Nephron progenitor cell (in vitro differentiated cells): ENCODE measurements at regions not wholly inside any gene's neighbourhood (a gene's known extent, or its start where the extent isn't known, plus 50 kb on each side); places are given as distances from the start of the nearest gene placed in this dataset.

Experiments used
- DNase-seq: peaks from one replicate; pipeline ENCODE4 v3.0.0; 2021
- H3K27ac Mint-ChIP-seq: 2 replicates; pipeline ENCODE4 v1.8.0; 2021; ENCODE audit warnings: mild to moderate bottlenecking, moderate library complexity, mixed read lengths
- H3K27me3 Mint-ChIP-seq: 2 replicates; pipeline ENCODE4 v1.8.0; 2021; ENCODE audit warnings: mild to moderate bottlenecking, low read depth, mixed read lengths; ENCODE audit not compliant: poor library complexity
- H3K36me3 Mint-ChIP-seq: 2 replicates; pipeline ENCODE4 v1.8.0; 2021; ENCODE audit warnings: low read depth, mixed read lengths
- H3K4me1 Mint-ChIP-seq: 2 replicates; pipeline ENCODE4 v1.8.0; 2021; ENCODE audit warnings: mixed read lengths
- H3K4me3 Mint-ChIP-seq: 2 replicates; pipeline ENCODE4 v1.8.0; 2021; ENCODE audit warnings: mild to moderate bottlenecking, moderate library complexity, mixed read lengths
- H3K9me3 Mint-ChIP-seq: 2 replicates; pipeline ENCODE4 v1.8.0; 2021; ENCODE audit warnings: mild to moderate bottlenecking, moderate library complexity, mixed read lengths
- TF ChIP-seq, protein P1 (sequence below): fragments of 200-600 bp; sonication (generic); IDR thresholded peaks from 2 replicates; pipeline ENCODE4 v1.5.0; 2021; ENCODE audit warnings: antibody characterized with exemption

DNA sequence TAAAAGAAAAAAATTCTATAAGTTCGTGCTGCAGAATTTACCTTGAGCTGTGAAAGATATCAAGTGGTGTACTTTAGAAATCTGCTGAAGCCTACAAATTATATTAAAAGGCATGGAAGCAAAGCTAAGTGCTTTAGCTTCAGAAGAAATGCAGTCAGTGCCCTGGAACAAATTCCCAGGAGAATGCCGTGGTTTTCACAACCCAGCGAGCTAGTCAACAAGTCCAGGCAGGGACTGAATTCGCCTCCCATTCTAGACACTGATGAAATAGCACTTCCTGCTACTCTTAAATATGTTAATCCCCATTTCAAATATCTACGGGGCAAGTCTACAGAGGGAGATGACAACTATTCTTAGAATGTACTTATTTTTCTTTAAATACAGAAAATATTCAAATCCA, 326.4 kb upstream of the IGF1R start:
- H3K9me3 Mint-ChIP-seq: peaks cover 50% of the 10 kb centered on the region
- H3K4me3 Mint-ChIP-seq: no peak overlapping the region
- DNase-seq: peak; percentile 22

DNA sequence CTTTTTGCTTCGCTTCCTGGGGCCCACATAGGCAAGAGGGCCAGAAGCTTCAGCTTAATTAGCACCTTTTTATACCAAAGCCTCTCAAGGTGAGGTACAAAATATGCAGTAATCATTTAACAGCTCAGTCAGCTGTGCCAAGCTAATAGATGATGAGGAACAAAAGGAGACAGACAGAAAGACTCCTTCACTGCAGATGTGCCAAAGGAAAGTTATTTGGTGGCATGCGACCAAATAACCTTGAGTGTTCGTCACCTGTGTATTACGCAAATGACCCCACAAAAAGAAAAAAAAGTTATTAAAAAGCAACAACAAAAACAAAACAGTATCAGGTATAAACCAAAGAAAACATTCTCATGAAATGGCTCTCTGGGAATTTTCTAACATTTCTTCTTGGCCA, 325.8 kb upstream of the IGF1R start:
- Mint-ChIP-seq H3K27me3 (peaks cover 7% of the 10 kb centered on the region), H3K36me3 (peaks cover 7% of the 10 kb centered on the region), H3K4me3 (no peak overlapping the region), H3K27ac (no peak overlapping the region), H3K9me3 (peaks cover 51% of the 10 kb centered on the region), H3K4me1 (peaks cover 29% of the 10 kb centered on the region)
- TF ChIP-seq, protein P1, sequence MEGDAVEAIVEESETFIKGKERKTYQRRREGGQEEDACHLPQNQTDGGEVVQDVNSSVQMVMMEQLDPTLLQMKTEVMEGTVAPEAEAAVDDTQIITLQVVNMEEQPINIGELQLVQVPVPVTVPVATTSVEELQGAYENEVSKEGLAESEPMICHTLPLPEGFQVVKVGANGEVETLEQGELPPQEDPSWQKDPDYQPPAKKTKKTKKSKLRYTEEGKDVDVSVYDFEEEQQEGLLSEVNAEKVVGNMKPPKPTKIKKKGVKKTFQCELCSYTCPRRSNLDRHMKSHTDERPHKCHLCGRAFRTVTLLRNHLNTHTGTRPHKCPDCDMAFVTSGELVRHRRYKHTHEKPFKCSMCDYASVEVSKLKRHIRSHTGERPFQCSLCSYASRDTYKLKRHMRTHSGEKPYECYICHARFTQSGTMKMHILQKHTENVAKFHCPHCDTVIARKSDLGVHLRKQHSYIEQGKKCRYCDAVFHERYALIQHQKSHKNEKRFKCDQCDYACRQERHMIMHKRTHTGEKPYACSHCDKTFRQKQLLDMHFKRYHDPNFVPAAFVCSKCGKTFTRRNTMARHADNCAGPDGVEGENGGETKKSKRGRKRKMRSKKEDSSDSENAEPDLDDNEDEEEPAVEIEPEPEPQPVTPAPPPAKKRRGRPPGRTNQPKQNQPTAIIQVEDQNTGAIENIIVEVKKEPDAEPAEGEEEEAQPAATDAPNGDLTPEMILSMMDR: no peak
- DNase-seq: no peak

More for the DNA sequence above, 326.4 kb upstream of the IGF1R start:
- peaks cover 29% of the 10 kb centered on the region for H3K4me1 Mint-ChIP-seq
- peaks cover 4% of the 10 kb centered on the region for H3K27me3 Mint-ChIP-seq
- TF ChIP-seq, protein P1: no peak
- H3K27ac Mint-ChIP-seq: peak overlapping the region; percentile 85
- peaks cover 7% of the 10 kb centered on the region for H3K36me3 Mint-ChIP-seq

DNA sequence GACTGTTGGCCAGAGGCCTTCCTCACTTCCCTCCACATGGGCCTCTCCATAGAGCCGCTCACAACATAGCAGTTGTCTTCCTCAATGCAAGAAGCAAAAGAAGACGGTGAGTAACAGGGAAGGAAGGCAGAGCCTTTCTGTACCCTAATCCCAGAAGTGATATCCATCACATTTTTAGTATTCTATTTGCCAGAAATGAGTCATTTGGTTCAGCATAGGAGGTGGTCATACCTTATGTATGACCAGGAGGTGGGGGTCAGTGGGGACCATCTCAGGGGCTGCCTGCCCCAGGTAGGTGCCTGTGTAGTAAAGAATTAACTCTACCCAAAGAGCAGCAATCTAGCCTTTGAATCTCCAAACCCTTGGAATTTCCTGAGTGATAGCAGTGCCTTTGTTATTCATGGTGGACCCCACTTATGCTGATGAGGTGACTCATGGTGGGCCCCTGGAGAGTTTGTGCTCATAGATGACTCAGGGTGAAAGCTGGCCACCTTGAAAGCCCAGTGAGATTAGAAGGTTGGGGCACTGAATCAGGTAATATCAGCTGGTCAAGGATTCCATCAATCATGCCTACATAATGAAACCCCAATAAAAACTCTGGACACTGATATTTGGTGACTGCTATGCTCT, 323.9 kb upstream of the IGF1R start:
- H3K27me3 Mint-ChIP-seq: peaks cover 3% of the 10 kb centered on the region
- H3K9me3 Mint-ChIP-seq: peaks cover 37% of the 10 kb centered on the region
- no peak overlapping the region for H3K4me3 Mint-ChIP-seq
- DNase-seq: no peak
- H3K27ac Mint-ChIP-seq: no peak overlapping the region
- H3K36me3 Mint-ChIP-seq: no peaks in the 10 kb centered on the region
- H3K4me1 Mint-ChIP-seq: peaks cover 29% of the 10 kb centered on the region
- TF ChIP-seq, protein P1: no peak

DNA sequence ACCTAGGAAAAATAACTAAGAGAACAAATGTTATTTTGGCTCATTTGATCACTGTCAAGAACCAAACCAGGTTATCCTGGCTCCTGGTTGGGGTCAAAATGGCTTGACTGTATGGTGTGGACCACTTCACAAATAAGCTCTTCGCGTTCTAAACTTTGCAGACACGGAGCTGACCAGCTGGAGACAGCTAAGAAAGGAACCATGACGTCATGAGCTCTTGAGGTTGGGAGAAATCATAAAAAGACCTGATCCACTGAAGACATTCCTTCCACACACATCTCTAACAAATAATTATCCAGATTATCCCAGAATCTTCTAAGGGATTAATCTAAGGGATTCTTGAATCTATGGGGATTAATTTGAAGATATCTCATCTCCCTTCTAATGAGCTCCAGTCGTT, 321.5 kb upstream of the IGF1R start:
- Mint-ChIP-seq H3K4me3 (no peak overlapping the region), H3K36me3 (no peaks in the 10 kb centered on the region), H3K27ac (no peak overlapping the region), H3K4me1 (peaks cover 26% of the 10 kb centered on the region), H3K9me3 (peaks cover 31% of the 10 kb centered on the region), H3K27me3 (peaks cover 3% of the 10 kb centered on the region)
- DNase-seq: no peak
- TF ChIP-seq, protein P1: no peak

DNA sequence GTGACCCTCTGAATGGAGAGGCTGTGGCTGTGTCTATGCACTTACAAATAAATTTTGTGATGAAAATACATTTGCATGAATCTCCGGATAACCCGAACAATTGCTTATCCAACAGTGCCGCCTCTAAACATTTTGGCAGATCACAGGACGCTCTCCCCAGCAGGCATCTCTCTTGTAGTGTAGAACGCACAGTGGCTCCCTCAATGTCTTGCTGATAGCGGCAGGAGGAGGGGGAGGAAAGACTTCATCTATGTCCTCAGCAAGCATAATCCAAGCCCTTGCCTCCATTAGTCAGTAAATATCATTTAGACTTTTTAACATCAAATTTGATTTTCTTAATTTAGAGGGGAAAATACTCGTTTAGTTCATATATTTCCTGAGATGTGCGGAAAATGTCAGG, 318.1 kb upstream of the IGF1R start:
- Mint-ChIP-seq H3K4me1 (peaks cover 14% of the 10 kb centered on the region), H3K4me3 (no peak overlapping the region), H3K9me3 (peaks cover 31% of the 10 kb centered on the region), H3K27ac (no peak overlapping the region), H3K36me3 (no peaks in the 10 kb centered on the region), H3K27me3 (peaks cover 10% of the 10 kb centered on the region)
- TF ChIP-seq, protein P1: no peak
- DNase-seq: no peak
